ENCODE measurements at regions not wholly inside any gene's neighbourhood (a gene's known extent, or its start where the extent isn't known, plus 50 kb on each side); places are given as distances from the start of the nearest gene placed in this dataset.

DNA sequence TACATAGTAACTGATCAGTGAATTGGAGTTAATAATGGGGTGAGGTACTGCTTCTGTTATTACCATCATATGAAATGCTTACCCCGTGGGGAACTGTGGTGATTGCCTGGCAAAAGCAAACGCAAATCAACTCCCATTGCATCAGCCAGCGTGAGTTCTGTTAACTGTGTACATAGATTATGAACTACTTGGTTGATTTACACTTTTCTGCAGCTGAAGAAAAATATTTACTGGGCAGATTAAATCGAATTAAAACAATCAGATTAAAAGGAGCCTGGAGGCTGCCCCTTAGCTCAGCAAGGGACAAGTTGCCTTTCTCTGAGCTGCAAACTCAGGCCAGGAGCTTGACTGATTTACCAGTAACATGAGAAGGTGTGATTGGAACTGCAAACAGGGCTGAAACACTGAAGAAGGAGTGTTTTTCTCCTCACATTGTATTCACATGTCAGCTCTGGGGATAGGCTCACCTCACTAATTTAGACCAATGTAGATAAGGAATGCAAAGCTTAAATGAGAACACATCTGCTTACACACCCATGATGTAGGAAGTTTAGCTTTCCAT, 220.1 kb downstream of the OSR1 start:
- TF ChIP-seq, protein P1, sequence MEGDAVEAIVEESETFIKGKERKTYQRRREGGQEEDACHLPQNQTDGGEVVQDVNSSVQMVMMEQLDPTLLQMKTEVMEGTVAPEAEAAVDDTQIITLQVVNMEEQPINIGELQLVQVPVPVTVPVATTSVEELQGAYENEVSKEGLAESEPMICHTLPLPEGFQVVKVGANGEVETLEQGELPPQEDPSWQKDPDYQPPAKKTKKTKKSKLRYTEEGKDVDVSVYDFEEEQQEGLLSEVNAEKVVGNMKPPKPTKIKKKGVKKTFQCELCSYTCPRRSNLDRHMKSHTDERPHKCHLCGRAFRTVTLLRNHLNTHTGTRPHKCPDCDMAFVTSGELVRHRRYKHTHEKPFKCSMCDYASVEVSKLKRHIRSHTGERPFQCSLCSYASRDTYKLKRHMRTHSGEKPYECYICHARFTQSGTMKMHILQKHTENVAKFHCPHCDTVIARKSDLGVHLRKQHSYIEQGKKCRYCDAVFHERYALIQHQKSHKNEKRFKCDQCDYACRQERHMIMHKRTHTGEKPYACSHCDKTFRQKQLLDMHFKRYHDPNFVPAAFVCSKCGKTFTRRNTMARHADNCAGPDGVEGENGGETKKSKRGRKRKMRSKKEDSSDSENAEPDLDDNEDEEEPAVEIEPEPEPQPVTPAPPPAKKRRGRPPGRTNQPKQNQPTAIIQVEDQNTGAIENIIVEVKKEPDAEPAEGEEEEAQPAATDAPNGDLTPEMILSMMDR (IDR thresholded peaks at IDR 0.05; ENCODE audit: insufficient read depth, low read depth, low read length), result no peak
- no peak overlapping the region for H3K4me3 ChIP-seq (ENCODE audit: low read depth, low read length)
- no peak for DNase-seq (ENCODE audit: low read depth)

DNA sequence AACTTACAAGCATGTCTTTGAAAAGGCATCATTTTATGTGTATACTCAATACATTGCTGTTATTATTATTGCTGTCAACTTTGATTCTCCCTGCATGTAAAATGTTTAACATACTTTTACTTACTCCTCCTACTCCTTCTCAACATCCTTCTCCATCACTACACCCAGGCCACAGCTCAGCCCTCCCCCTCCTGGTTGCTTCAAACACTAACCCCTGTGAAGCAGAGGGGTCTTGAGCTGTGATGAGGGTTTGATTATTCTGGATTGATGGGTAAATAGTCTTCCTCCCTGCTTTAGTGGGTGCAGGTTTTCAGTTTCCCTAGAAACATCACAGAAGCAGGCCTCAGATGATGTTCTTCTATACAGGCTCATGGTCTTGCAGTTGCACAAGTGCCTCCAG, 221.0 kb downstream of the OSR1 start:
- no peak overlapping the region for H3K4me3 ChIP-seq (ENCODE audit: low read depth, low read length)
- TF ChIP-seq, protein P1 (IDR thresholded peaks at IDR 0.05; ENCODE audit: insufficient read depth, low read depth, low read length), result no peak
- no peak for DNase-seq (ENCODE audit: low read depth)

DNA sequence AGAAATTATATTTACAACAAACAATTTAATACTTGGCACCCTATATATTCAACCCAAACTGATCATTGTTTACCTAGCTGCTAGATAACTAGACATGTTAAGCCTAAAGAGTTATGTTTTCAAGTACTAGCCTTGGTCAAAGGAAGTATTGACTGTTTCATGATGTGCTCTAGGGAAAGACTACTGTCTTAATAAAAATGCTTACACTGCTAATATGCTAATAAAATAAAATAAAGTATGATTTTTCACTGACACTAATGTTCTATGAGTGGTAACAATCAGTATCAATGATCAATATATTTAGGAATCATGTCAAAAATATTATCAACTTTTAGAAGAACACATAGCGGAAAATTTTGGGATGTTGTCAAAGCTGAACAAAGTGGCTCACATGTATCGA, 225.5 kb downstream of the OSR1 start:
- TF ChIP-seq, protein P1 (IDR thresholded peaks at IDR 0.05; ENCODE audit: insufficient read depth, low read depth, low read length), result no peak
- DNase-seq (ENCODE audit: low read depth), result no peak
- no peak overlapping the region for H3K4me3 ChIP-seq (ENCODE audit: low read depth, low read length)

DNA sequence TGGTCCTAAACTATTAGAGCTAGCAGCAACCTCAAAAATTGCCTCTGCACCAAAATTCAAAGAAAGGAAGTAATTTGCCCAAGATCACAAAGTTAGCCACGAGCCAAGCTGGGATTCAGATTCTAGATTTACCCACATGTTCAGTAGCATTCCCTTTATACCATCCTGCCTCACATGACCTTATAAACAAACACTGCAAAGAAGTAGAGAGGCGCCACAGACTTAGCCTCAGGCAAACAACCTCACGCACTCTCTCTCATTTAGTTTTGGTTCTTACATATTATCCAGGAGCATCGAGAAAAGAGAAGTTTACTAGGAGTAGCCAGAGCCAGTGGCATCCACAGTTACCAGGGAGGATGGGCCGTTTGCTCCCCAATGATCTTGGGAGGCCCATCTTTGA, 226.6 kb downstream of the OSR1 start:
- no peak for DNase-seq (ENCODE audit: low read depth)

DNA sequence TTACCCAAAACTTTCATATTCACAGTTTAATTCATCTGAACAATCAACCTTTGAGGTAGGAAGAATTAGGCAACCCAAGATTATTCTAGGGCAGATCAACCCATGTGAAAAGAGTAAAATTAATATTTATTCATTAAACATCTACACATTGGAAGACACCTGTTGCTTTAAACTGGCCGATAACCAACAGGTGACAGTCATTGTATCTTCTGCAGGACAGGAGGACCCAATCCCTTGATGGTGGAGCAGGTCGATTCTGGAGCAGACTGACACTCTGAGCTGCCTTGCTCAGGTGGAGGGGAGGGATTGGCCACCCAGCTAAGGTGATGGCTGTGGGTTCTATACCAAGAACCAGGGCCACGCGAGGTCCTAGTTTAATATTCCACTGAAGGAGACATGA, 230.3 kb downstream of the OSR1 start:
- no peak for DNase-seq (ENCODE audit: low read depth)
- H3K4me3 ChIP-seq (ENCODE audit: low read depth, low read length), result no peak overlapping the region
- TF ChIP-seq, protein P1 (IDR thresholded peaks at IDR 0.05; ENCODE audit: insufficient read depth, low read depth, low read length), result no peak

More for the DNA sequence above, 226.6 kb downstream of the OSR1 start:
- TF ChIP-seq, protein P1 (IDR thresholded peaks at IDR 0.05; ENCODE audit: insufficient read depth, low read depth, low read length), result no peak
- no peak overlapping the region for H3K4me3 ChIP-seq (ENCODE audit: low read depth, low read length)

- no peak for DNase-seq (ENCODE audit: low read depth)
- TF ChIP-seq, protein P1 (IDR thresholded peaks at IDR 0.05; ENCODE audit: insufficient read depth, low read depth, low read length), result no peak
- no peak overlapping the region for H3K4me3 ChIP-seq (ENCODE audit: low read depth, low read length)
Measured at GRCh38 chr2:19127616-19128015, 230.8 kb downstream of the OSR1 start.

Data from fibroblast of villous mesenchyme (primary cell).